ENCODE measurements at regions not wholly inside any gene's neighbourhood (a gene's known extent, or its start where the extent isn't known, plus 50 kb on each side); places are given as distances from the start of the nearest gene placed in this dataset.

- TF ChIP-seq CTCF (IDR thresholded peaks at IDR 0.05) (no peak), EP300 (IDR thresholded peaks at IDR 0.05) (no peak)
Observed at GRCh38 chr13:85191996-85192718, 607.1 kb downstream of the SLITRK6 start.

Measured in upper lobe of left lung (tissue), 4 donors.